GM21390 (cell line): ENCODE measurements at regions not wholly inside any gene's neighbourhood (a gene's known extent, or its start where the extent isn't known, plus 50 kb on each side); places are given as distances from the start of the nearest gene placed in this dataset.
A peak's percentile ranks its signal among the peaks of the same experiment; 100 is the strongest.

Experiments used
- ATAC-seq: cut with Tn5 transposase; IDR thresholded peaks from one replicate; pipeline ENCODE4 v1.9.1; 2021; ENCODE audit not compliant: unreplicated experiment

GRCh38 chr4:56757821-56758411 is 63.6 kb downstream of the SPINK2 start:
- ATAC-seq, result peak; percentile 91

GRCh38 chr4:56757261-56757746 is 64.2 kb downstream of the SPINK2 start:
- peak; percentile 49 for ATAC-seq

- ATAC-seq, result no peak
These were observed 65.6 kb downstream of the SPINK2 start for GRCh38 chr4:56755901-56756300.

DNA sequence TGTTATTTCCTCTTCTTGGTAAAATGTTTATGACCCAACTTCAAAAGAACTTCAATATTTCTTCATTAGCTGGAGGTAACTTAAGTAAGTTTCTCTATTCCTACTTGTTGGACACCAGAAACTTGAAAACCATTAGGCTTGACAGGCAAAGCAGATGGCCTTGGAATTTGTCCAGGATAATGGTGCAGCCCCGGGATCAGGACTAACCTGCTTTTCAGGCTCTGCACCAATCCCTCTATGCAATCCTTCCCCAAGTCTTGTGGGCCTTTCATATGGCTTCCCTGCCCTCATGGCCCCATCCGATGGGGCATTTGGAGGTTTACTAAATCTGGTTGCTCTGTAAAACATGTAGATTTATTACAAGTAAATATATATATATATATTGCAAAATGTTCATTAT is 68.5 kb downstream of the SPINK2 start:
- no peak for ATAC-seq

DNA sequence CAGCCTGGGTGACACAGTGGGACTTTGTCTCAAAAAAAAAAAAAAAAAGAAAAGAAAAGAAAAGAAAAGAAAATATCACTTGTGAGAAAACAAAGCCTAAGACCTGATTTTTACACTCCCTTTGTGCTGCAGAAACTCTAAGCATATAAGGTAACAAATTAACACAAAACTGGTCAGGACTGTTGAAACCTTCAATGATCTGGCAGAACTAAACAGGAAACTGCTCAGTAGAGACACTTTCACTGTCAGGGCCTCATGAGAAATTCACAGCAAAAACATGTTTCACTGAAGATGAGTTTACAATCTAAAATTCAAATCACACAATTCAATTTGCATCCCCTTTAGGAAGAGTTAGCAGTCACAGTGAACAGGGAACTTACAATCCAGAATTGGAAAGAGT is 69.1 kb upstream of the HOPX start:
- no peak for ATAC-seq

DNA sequence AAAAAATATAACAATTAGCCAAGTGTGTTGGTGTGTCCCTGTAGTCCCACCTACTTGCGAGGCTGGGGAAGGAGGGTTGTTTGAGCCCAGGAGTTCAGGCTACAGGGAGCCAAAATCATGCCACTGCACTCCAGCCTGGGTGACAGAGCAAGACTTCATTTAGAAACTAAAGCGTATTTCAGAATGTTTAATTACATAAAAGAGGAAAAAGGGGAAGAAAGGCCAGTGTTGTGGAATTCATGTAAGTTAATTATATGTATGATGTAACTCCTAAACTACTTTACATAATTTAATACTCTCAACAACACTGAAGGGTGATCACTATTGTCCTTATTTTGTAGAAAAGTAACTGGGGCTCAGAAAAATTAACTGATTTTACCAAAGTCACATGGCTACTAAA is 67.2 kb upstream of the HOPX start:
- no peak for ATAC-seq

- no peak for ATAC-seq
These were observed 65.5 kb upstream of the HOPX start for GRCh38 chr4:56746639-56747038.

GRCh38 chr4:56745042-56745441 is 63.9 kb upstream of the HOPX start:
- no peak for ATAC-seq

DNA sequence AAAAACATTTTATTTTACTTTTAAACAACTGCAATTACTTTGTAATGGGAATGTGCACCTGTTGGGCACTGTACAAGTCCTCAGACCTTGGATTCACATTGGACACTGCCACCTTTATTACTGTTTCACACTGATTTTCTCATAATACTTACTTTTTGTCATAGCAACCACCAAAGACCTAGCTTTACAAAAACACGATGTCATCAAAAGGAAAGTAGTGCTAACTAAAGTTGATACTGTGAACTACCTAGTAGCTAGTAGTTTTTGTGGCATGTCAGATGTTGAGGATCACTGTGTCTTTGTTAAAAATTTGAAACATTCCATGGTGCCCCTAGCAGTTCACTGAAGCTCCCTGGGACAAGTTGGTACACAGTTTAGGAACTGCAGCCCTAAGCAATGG is 62.9 kb upstream of the HOPX start:
- ATAC-seq, result no peak

GRCh38 chr4:56743550-56743949 is 62.5 kb upstream of the HOPX start:
- ATAC-seq, result no peak

DNA sequence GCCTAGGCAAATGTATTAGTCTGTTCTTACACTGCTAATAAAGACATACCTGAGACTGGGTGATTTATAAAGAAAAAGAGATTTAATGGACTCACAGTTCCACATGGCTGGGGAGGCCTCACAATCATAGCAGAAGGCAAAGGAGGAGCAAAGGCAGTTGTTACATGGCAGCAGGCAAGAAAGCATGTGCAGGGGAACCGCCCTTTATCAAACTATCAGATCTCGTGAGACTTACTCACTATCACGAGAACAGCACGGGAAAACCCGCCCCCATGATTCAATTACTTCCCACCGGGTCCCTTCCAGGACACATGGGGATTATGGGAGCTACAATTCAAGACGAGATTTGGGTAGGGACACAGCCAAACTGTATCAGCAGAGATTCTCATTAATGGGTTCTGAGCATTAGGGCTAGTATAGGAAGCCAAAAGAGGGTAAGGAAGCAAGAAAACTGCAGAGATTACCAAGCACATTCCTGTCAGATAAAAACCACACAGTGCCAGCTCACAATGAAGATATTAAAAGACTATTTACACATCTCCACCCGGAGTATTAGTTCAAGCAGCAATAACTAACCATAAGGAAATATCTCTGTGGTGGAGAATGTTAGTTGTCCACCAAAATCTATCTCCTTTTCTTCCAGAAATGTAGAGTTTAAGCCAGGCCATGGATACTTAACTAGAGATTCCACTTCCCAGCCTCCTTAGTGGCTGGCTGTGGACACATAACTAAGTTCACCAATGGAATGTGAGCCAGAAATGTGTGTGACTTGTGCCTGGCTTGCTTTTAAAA is 61.2 kb upstream of the HOPX start:
- ATAC-seq, result no peak

GRCh38 chr4:56741595-56741994 is 60.5 kb upstream of the HOPX start:
- ATAC-seq, result no peak

DNA sequence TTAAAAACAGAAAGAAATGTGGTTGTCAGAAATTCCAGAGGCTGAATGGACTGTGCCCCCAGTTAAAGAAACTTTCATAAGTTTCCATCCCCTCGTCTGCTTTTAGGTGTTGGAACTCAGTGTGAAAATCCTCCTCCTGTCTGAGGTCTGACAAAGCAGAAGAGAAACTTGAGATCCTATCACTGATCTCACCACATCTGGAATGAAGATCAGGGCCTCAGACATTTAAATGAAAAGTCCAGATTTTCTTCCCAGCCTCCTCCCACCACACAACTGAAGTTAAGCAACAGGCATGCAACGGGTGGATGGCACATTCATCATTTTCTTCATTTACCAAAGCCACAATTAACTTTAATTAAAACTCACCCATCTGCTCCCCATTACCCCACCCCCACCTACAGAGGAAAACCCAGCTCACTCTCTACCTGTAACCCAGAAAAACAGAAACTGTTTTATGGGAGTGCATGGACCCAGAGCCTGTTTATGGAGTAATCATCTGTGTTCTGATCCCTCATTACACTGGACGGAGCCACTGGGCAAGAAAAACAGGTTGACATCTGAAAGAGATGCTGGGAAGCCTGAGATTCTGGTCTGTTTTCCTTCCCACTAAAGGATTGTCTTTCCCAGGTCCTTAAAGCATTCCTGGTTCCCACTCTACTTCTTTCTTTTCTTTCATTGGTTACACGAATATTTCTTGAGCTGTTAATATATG is 58.1 kb upstream of the HOPX start:
- no peak for ATAC-seq

DNA sequence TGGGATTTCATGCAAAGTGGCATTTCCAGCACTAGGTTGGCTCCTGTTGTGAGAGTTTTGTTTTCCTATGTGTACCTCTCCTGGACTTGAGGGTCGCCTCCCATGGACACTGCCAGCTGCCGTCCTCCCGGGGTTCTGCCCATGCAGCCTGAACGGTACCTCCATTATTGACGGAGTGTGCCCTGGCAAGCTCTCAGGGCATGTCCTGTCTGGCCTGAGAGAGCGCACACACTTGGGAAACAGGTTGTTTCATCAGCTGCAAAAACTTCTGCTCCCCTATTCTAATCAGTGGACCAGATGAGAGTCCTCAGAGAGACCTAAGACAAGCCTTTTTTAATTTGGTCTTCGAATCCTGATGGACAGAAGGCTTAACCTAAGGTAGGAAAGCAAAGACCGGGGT is 56.6 kb upstream of the HOPX start:
- ATAC-seq, result no peak

- ATAC-seq, result no peak
These were observed 52.3 kb upstream of the HOPX start for GRCh38 chr4:56733352-56733751.

DNA sequence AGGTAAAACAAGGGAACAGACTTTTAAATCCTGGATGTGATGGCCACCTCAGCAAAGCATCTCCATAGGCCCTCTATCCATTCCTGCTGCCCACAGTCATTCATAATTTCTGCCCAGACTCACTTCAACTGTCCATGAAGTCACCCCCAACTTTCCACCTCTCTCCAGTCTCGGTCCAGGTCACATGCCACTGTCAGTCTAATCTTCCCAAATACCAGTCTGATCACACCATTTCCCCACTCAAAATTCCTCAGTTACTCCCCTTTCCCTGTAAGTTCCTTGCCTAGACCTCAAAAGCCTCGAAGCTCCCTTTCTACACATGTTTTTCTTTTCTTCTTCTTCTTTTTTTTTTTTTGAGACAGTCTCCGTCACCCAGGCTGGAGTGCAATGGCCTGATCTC is 51.2 kb upstream of the HOPX start:
- no peak for ATAC-seq

- no peak for ATAC-seq
These were observed 50.8 kb upstream of the HOPX start for GRCh38 chr4:56731857-56732256.
